HL-60/S4 (cell line): ENCODE measurements at regions not wholly inside any gene's neighbourhood (a gene's known extent, or its start where the extent isn't known, plus 50 kb on each side); places are given as distances from the start of the nearest gene placed in this dataset.

Experiments
- in situ Hi-C: fragments of 300-500 bp; cut with MboI; formaldehyde crosslinking; loops from 2 replicates; pipeline ENCODE4 v1.14.3; 2022; ENCODE audit warnings: low sequenced_read_pairs

GRCh38 chr4:153127760-153128494, 76.3 kb upstream of the TRIM2 start:
- in situ Hi-C loops = loop anchor here (25.0 kb wide), 1 partner anchor 509 kb away; no protein-coding TSS in a partner anchor

- in situ Hi-C loops = loop anchor here (25.0 kb wide), 1 partner anchor 506 kb away; no protein-coding TSS in a partner anchor
Observed at GRCh38 chr4:153131596-153131995, 72.6 kb upstream of the TRIM2 start.

- in situ Hi-C loops = loop anchor here (25.0 kb wide), 1 partner anchor 500 kb away; no protein-coding TSS in a partner anchor
Observed at GRCh38 chr4:153137159-153137558, 67.1 kb upstream of the TRIM2 start.

GRCh38 chr4:153137677-153138630, 66.3 kb upstream of the TRIM2 start:
- in situ Hi-C loops = loop anchor here (25.0 kb wide), 1 partner anchor 499 kb away; no protein-coding TSS in a partner anchor

GRCh38 chr4:153138736-153139135, 65.5 kb upstream of the TRIM2 start:
- in situ Hi-C loops = loop anchor here (25.0 kb wide), 1 partner anchor 499 kb away; no protein-coding TSS in a partner anchor

GRCh38 chr4:153140294-153140693, 63.9 kb upstream of the TRIM2 start:
- in situ Hi-C loops = loop anchor here (10.0 to 25.0 kb wide), 2 partner anchors 185 to 497 kb away; no protein-coding TSS in a partner anchor

GRCh38 chr4:153141238-153141637, 63.0 kb upstream of the TRIM2 start:
- in situ Hi-C loops = loop anchor here (10.0 to 25.0 kb wide), 2 partner anchors 184 to 496 kb away; no protein-coding TSS in a partner anchor

GRCh38 chr4:153142700-153143438, 61.4 kb upstream of the TRIM2 start:
- in situ Hi-C loops = loop anchor here (10.0 to 25.0 kb wide), 2 partner anchors 182 to 494 kb away; no protein-coding TSS in a partner anchor

GRCh38 chr4:153143527-153144348, 60.5 kb upstream of the TRIM2 start:
- in situ Hi-C loops = loop anchor here (10.0 to 25.0 kb wide), 2 partner anchors 181 to 494 kb away; no protein-coding TSS in a partner anchor

GRCh38 chr4:153146031-153146430, 58.2 kb upstream of the TRIM2 start:
- in situ Hi-C loops = loop anchor here (10.0 to 25.0 kb wide), 2 partner anchors 179 to 491 kb away; no protein-coding TSS in a partner anchor

GRCh38 chr4:153146961-153147360, 57.3 kb upstream of the TRIM2 start:
- in situ Hi-C loops = loop anchor here (10.0 to 25.0 kb wide), 2 partner anchors 178 to 490 kb away; no protein-coding TSS in a partner anchor

GRCh38 chr4:153148791-153149190, 55.5 kb upstream of the TRIM2 start:
- in situ Hi-C loops = loop anchor here (10.0 to 25.0 kb wide), 2 partner anchors 176 to 489 kb away; no protein-coding TSS in a partner anchor

- in situ Hi-C loops = loop anchor here (25.0 kb wide), 1 partner anchor 611 kb away; the partner anchor contains the start of gene RNF175
Observed at GRCh38 chr4:153151535-153152455, 52.4 kb upstream of the TRIM2 start.

GRCh38 chr4:153152501-153153338, 51.5 kb upstream of the TRIM2 start:
- in situ Hi-C loops = loop anchor here (25.0 kb wide), 1 partner anchor 610 kb away; the partner anchor contains the start of gene RNF175

GRCh38 chr4:153153339-153153871, 50.8 kb upstream of the TRIM2 start:
- in situ Hi-C loops = loop anchor here (25.0 kb wide), 1 partner anchor 609 kb away; the partner anchor contains the start of gene RNF175
